IMR-90 (cell line): ENCODE measurements at regions not wholly inside any gene's neighbourhood (a gene's known extent, or its start where the extent isn't known, plus 50 kb on each side); places are given as distances from the start of the nearest gene placed in this dataset.

Experiments
- ATAC-seq: fragments of 200-7000 bp; cut with Tn5 transposase; 2 replicates; pipeline ENCODE4 v1.9.1; 2020; ENCODE audit warnings: low read depth, mild to moderate bottlenecking, moderate library complexity
- BruUV-seq: library from RNA; stranded (reverse); fragments of 400-500 nt; replicated peaks from 2 replicates; lab custom pipeline; 2021; lab: Mats Ljungman, UMichigan
- CTCF ChIA-PET: fragments of 300-600 bp; formaldehyde crosslinking; extraction: SDS; loops from one replicate; lab custom pipeline; 2021; ENCODE audit warnings: antibody characterized with exemption; lab: Yijun Ruan, JAX
- POLR2A ChIA-PET: fragments of 300-600 bp; sonication (Branson Sonifier 250); formaldehyde crosslinking; loops from one replicate; lab custom pipeline; 2022; ENCODE audit warnings: antibody characterized with exemption; ENCODE audit not compliant: unreplicated experiment; lab: Charles Lee
- DNase-seq: peaks from one replicate; pipeline ENCODE4 v3.0.0; 2013
- H2AFZ ChIP-seq: replicated peaks from 2 replicates; pipeline ENCODE3; 2013; ENCODE audit warnings: low read length, mild to moderate bottlenecking; ENCODE audit not compliant: poor library complexity
- H2AK5ac ChIP-seq: 2 replicates; pipeline ENCODE4 v1.6.1; 2013; ENCODE audit warnings: low read depth, low read length, inconsistent platforms
- H2AK9ac ChIP-seq: replicated peaks from 2 replicates; pipeline ENCODE3; 2013; ENCODE audit warnings: mild to moderate bottlenecking, low read depth, low read length, moderate library complexity; ENCODE audit not compliant: poor library complexity
- H2BK120ac ChIP-seq: 2 replicates; pipeline ENCODE4 v1.6.1; 2013; ENCODE audit warnings: low read depth, low read length, inconsistent platforms
- H2BK15ac ChIP-seq: 3 replicates; pipeline ENCODE4 v1.6.1; 2013; ENCODE audit warnings: low read depth, low read length, inconsistent platforms
- H2BK20ac ChIP-seq: 2 replicates; pipeline ENCODE4 v1.6.1; 2013; ENCODE audit warnings: low read depth, mild to moderate bottlenecking, inconsistent platforms, low read length, moderate library complexity
- H2BK5ac ChIP-seq: 2 replicates; pipeline ENCODE4 v1.6.1; 2013; ENCODE audit warnings: mild to moderate bottlenecking, low read depth, low read length, inconsistent platforms; ENCODE audit not compliant: poor library complexity, severe bottlenecking
- H3K14ac ChIP-seq: replicated peaks from 2 replicates; pipeline ENCODE4 v1.6.1; 2013; ENCODE audit warnings: low read depth, low read length, inconsistent platforms
- H3K18ac ChIP-seq: 2 replicates; pipeline ENCODE4 v1.6.1; 2013; ENCODE audit warnings: low read depth, low read length, control low read depth
- H3K23ac ChIP-seq: 2 replicates; pipeline ENCODE4 v1.6.1; 2013; ENCODE audit warnings: low read depth, low read length, inconsistent platforms
- H3K27ac ChIP-seq: 2 replicates; pipeline ENCODE4 v1.5.1; 2013; ENCODE audit warnings: mild to moderate bottlenecking, control low read depth, low read length; ENCODE audit not compliant: insufficient read depth
- H3K27me3 ChIP-seq: 2 replicates; pipeline ENCODE4 v1.6.1; 2013; ENCODE audit warnings: low read length; ENCODE audit not compliant: control insufficient read depth, insufficient read depth
- H3K36me3 ChIP-seq: 2 replicates; pipeline ENCODE4 v1.6.1; 2013; ENCODE audit warnings: low read length, mixed read lengths; ENCODE audit not compliant: control insufficient read depth, insufficient read depth
- H3K4ac ChIP-seq: 2 replicates; pipeline ENCODE4 v1.6.1; 2013; ENCODE audit warnings: low read depth, low read length, inconsistent platforms
- H3K4me1 ChIP-seq: 2 replicates; pipeline ENCODE4 v1.6.1; 2013; ENCODE audit warnings: low read length, mixed read lengths; ENCODE audit not compliant: control insufficient read depth, insufficient read depth
- H3K4me2 ChIP-seq: 2 replicates; pipeline ENCODE4 v1.6.1; 2013; ENCODE audit warnings: low read depth, mild to moderate bottlenecking, control low read depth, low read length, moderate library complexity
- H3K4me3 ChIP-seq: 2 replicates; pipeline ENCODE4 v1.5.1; 2013; ENCODE audit warnings: low read depth, mild to moderate bottlenecking, control low read depth, low read length, moderate library complexity; ENCODE audit not compliant: insufficient read depth
- H3K56ac ChIP-seq: 2 replicates; pipeline ENCODE4 v1.6.1; 2013; ENCODE audit warnings: low read length, inconsistent platforms; ENCODE audit not compliant: insufficient read depth; ENCODE audit errors: extremely low read depth
- H3K79me1 ChIP-seq, 2 experiments: 2 replicates each; pipeline ENCODE4 v1.6.1; 2013; ENCODE audit warnings: low read length in 2 of 2, inconsistent platforms in 1 of 2, low read depth in 1 of 2
- H3K9ac ChIP-seq: 2 replicates; pipeline ENCODE4 v1.6.1; 2013; ENCODE audit warnings: low read depth, low read length, control low read depth
- H3K9me1 ChIP-seq: 2 replicates; pipeline ENCODE4 v1.6.1; 2013; ENCODE audit warnings: low read length, inconsistent platforms; ENCODE audit not compliant: insufficient read depth
- H3K9me3 ChIP-seq: 2 replicates; pipeline ENCODE4 v1.6.1; 2013; ENCODE audit warnings: low read length; ENCODE audit not compliant: control insufficient read depth, insufficient read depth
- H4K20me1 ChIP-seq: 2 replicates; pipeline ENCODE4 v1.6.1; 2013; ENCODE audit warnings: low read length, inconsistent platforms; ENCODE audit not compliant: insufficient read depth
- H4K5ac ChIP-seq: 2 replicates; pipeline ENCODE4 v1.6.1; 2013; ENCODE audit warnings: mild to moderate bottlenecking, low read depth, low read length, control low read depth
- H4K8ac ChIP-seq, 2 experiments: 2 replicates each; pipeline ENCODE4 v1.6.1; 2013; ENCODE audit warnings: low read depth in 2 of 2, low read length in 2 of 2, control low read depth in 1 of 2, inconsistent platforms in 1 of 2
- H4K91ac ChIP-seq: 2 replicates; pipeline ENCODE4 v1.6.1; 2013; ENCODE audit warnings: low read depth, low read length, inconsistent platforms; ENCODE audit not compliant: insufficient read depth
- ELK1 ChIP-seq: fragments of 150-350 bp; IDR thresholded peaks from 2 replicates; pipeline ENCODE4 v1.6.1; 2016; ENCODE audit warnings: low read depth, mild to moderate bottlenecking, low read length, moderate library complexity, borderline replicate concordance
- MAFK ChIP-seq: IDR thresholded peaks from 2 replicates; pipeline ENCODE4 v1.6.1; 2012; ENCODE audit warnings: low read depth, low read length, improper control_type of control experiment
- WGBS, 2 experiments: methylation state at CpG; one replicate each; pipeline versions ENCODE4 v1.1.5 to v1.1.7; 2013; ENCODE audit warnings: missing lambda C conversion rate in 2 of 2; ENCODE audit not compliant: insufficient read length in 1 of 2; ENCODE audit errors: extremely low coverage in 2 of 2; 5-methylcytosine and 5-hydroxymethylcytosine counted together
- dilution Hi-C: fragments of 300-500 bp; cut with HindIII; formaldehyde crosslinking; loops from one replicate; pipeline ENCODE4 v1.14.3; 2018; ENCODE audit warnings: low sequenced_read_pairs; ENCODE audit not compliant: unreplicated experiment
- in situ Hi-C: fragments of 300-500 bp; cut with MboI; formaldehyde crosslinking; loops from 3 replicates; pipeline ENCODE4 v1.14.3; 2019; ENCODE audit warnings: low sequenced_read_pairs, inconsistent platforms, mixed read lengths
- intact Hi-C: fragments of 100-400 bp; cut with micrococcal nuclease; formaldehyde crosslinking; loops from 2 replicates; pipeline ENCODE4 v1.10.0; 2022

DNA sequence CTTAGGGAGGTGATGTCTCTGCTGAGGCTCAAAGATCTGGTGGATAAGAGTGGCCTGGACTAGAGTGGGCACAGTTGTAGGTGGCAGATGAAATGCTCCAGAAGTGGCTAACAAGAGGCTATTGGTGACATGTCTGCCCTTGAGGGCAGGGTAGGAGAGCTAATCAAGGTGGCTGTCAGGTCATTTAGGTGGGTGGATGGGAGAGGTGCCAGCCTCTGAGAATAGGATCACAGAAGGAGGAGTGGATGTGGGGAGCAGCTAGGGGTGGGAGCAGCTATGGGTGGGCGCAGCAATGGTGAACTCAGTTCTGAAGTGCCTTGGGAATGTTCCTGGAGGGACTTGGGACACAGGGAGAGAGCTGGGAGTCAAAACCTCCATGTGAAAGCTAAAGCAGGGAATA, 142.0 kb upstream of the GRIK3 start:
- no peak for DNase-seq
- no peak overlapping the region for H3K4ac ChIP-seq
- in situ Hi-C loops = no loop called here
- H3K4me2 ChIP-seq = no peak overlapping the region
- H3K4me1 ChIP-seq = no peaks in the 10 kb centered on the region
- no TSS peak for BruUV-seq
- no peak overlapping the region for H3K18ac ChIP-seq
- H3K27me3 ChIP-seq = no peaks in the 10 kb centered on the region
- H4K5ac ChIP-seq = no peak overlapping the region
- H3K36me3 ChIP-seq = no peaks in the 10 kb centered on the region
- TF ChIP-seq ELK1 = no peak
- no peak for TF ChIP-seq MAFK
- H4K8ac ChIP-seq = no peak overlapping the region
- no peak overlapping the region for H3K23ac ChIP-seq
- no peak overlapping the region for H2BK120ac ChIP-seq
- H4K91ac ChIP-seq = no peak overlapping the region
- H2AFZ ChIP-seq = no peak overlapping the region
- no peak overlapping the region for H3K9ac ChIP-seq
- no peaks in the 10 kb centered on the region for H4K20me1 ChIP-seq
- no peak overlapping the region for H2BK5ac ChIP-seq
- no peak overlapping the region for H2AK5ac ChIP-seq
- no peak overlapping the region for H2AK9ac ChIP-seq
- H3K4me3 ChIP-seq = no peak overlapping the region
- no peaks in the 10 kb centered on the region for H3K79me1 ChIP-seq
- no peak overlapping the region for H3K56ac ChIP-seq
- no peak overlapping the region for H2BK20ac ChIP-seq
- no peaks in the 10 kb centered on the region; the same call in 1 of the 2 replicates for H3K9me3 ChIP-seq
- CTCF ChIA-PET = no interaction called here
- no peaks in the 10 kb centered on the region for H3K9me1 ChIP-seq
- intact Hi-C loops = no loop called here
- no CpG with 5 or more reads among the region's 1 CpG for WGBS, 2 experiments
- dilution Hi-C loops = no loop called here
- no peak overlapping the region for H3K27ac ChIP-seq
- no peak overlapping the region for H3K14ac ChIP-seq
- POLR2A ChIA-PET = no interaction called here
- no peak overlapping the region for H2BK15ac ChIP-seq
- no peak for ATAC-seq
